22Rv1 (cell line): ENCODE measurements at regions not wholly inside any gene's neighbourhood (a gene's known extent, or its start where the extent isn't known, plus 50 kb on each side); places are given as distances from the start of the nearest gene placed in this dataset.

Experiments used
- ZFX ChIP-seq: fragments of 450-650 bp; IDR thresholded peaks from 2 replicates; pipeline ENCODE4 v1.6.1; 2017; ENCODE audit warnings: antibody characterized with exemption, borderline replicate concordance
- TF ChIP-seq, protein P1 (sequence below): fragments of 450-650 bp; IDR thresholded peaks from 2 replicates; pipeline ENCODE4 v1.5.1; 2017; ENCODE audit warnings: mild to moderate bottlenecking

DNA sequence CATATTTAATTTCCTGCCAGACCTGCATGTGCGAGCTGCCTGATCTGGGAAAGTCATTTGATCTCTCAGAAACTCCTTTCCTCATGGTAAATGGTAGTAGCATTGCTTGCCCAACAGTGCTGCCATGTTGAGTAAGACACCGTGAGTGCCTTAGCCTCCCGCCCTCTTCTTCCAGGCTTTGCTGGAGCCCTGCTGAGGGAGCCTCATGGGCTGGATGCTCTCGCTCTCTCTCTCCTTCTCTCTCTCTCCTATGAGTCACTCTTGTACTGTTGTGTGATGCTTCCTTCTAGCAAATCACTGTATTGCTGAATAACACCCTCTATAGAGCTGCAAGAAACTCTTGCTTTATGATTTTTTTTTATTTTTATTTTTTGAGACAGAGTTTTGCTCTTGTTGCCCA, 365.5 kb downstream of the UQCRFS1 start:
- TF ChIP-seq, protein P1, sequence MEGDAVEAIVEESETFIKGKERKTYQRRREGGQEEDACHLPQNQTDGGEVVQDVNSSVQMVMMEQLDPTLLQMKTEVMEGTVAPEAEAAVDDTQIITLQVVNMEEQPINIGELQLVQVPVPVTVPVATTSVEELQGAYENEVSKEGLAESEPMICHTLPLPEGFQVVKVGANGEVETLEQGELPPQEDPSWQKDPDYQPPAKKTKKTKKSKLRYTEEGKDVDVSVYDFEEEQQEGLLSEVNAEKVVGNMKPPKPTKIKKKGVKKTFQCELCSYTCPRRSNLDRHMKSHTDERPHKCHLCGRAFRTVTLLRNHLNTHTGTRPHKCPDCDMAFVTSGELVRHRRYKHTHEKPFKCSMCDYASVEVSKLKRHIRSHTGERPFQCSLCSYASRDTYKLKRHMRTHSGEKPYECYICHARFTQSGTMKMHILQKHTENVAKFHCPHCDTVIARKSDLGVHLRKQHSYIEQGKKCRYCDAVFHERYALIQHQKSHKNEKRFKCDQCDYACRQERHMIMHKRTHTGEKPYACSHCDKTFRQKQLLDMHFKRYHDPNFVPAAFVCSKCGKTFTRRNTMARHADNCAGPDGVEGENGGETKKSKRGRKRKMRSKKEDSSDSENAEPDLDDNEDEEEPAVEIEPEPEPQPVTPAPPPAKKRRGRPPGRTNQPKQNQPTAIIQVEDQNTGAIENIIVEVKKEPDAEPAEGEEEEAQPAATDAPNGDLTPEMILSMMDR, result no peak
- TF ChIP-seq ZFX, result no peak
